HepG2 (cell line): ENCODE measurements at regions not wholly inside any gene's neighbourhood (a gene's known extent, or its start where the extent isn't known, plus 50 kb on each side); places are given as distances from the start of the nearest gene placed in this dataset.

Source experiments
- ATAC-seq: fragments of 200-7000 bp; cut with Tn5 transposase; 3 replicates; pipeline ENCODE4 v1.9.1; 2020; ENCODE audit warnings: mild to moderate bottlenecking, moderate library complexity
- BruUV-seq: library from RNA; stranded (reverse); fragments of 400-500 nt; replicated peaks from 2 replicates; lab custom pipeline; 2021; lab: Mats Ljungman, UMichigan
- CTCF ChIA-PET: fragments of 300-600 bp; formaldehyde crosslinking; extraction: SDS; loops from one replicate; lab custom pipeline; 2021; ENCODE audit warnings: low total read pairs, inconsistent platforms, low intra/inter-chr PET ratio; lab: Yijun Ruan, JAX
- POLR2A ChIA-PET: fragments of 350-600 bp; sonication (Branson Sonifier 250); formaldehyde crosslinking; loops from one replicate; lab custom pipeline; 2020; ENCODE audit warnings: antibody characterized with exemption, inconsistent platforms; lab: Yijun Ruan, JAX
- DNase-seq: peaks from one replicate; pipeline ENCODE4 v3.0.0-alpha.2; 2015; ENCODE audit warnings: low spot score
- FAIRE-seq: peaks from 3 replicates; lab custom pipeline; 2011; peaks lifted over from hg19 to GRCh38; lab: Jason Lieb, UNC
- H2AFZ ChIP-seq: one replicate; pipeline ENCODE4 v1.6.1; 2011; ENCODE audit warnings: low read length, inconsistent platforms
- H3K27ac ChIP-seq: fragments of 300-600 bp; 3 replicates; pipeline ENCODE4 v1.8.0; 2011; ENCODE audit warnings: mixed run types, mild to moderate bottlenecking, mixed read lengths, low read length, inconsistent platforms; ENCODE audit not compliant: insufficient read depth; ENCODE audit errors: extremely low read length
- H3K27me3 ChIP-seq, 2 experiments: fragments of 200-600 bp in 1 of 2; 2 replicates in 1 of 2; 3 replicates in 1 of 2; pipeline versions ENCODE4 v1.6.0 to v1.8.0; 2011; ENCODE audit warnings: low read length in 2 of 2, mild to moderate bottlenecking in 2 of 2, moderate library complexity in 2 of 2, inconsistent platforms in 1 of 2; ENCODE audit not compliant: insufficient read depth in 2 of 2, control insufficient read depth in 1 of 2
- H3K36me3 ChIP-seq, 2 experiments: fragments of 200-600 bp in 1 of 2; replicated peaks in 1 of 2; 2 replicates in 1 of 2; 3 replicates in 1 of 2; pipeline versions ENCODE4 v1.5.1 to v1.8.0; 2011; ENCODE audit warnings: low read length in 2 of 2, inconsistent platforms in 1 of 2; ENCODE audit not compliant: insufficient read depth in 2 of 2, control insufficient read depth in 1 of 2
- H3K4me1 ChIP-seq: 2 replicates; pipeline ENCODE4 v1.5.1; 2012; ENCODE audit warnings: low read length, inconsistent platforms; ENCODE audit not compliant: insufficient read depth
- H3K4me2 ChIP-seq: 2 replicates; pipeline ENCODE4 v1.6.0; 2011; ENCODE audit warnings: low read depth, low read length, inconsistent platforms
- H3K4me3 ChIP-seq, 3 experiments: fragments of 200-600 bp in 1 of 3; sonication (generic), shearing (Covaris generic) in 1 of 3; replicated peaks in 1 of 3; 2 replicates each; pipeline ENCODE4 v1.5.1; 2011 to 2016; ENCODE audit warnings: low read length in 3 of 3, inconsistent platforms in 2 of 3, low read depth in 2 of 3, mild to moderate bottlenecking in 2 of 3, control low read depth in 1 of 3, mixed read lengths in 1 of 3; ENCODE audit not compliant: insufficient read depth in 1 of 3
- H3K79me2 ChIP-seq: one replicate; pipeline ENCODE4 v1.6.1; 2011; ENCODE audit warnings: low read length, inconsistent platforms; ENCODE audit not compliant: insufficient read depth
- H3K9ac ChIP-seq: 2 replicates; pipeline ENCODE4 v1.6.0; 2011; ENCODE audit warnings: mild to moderate bottlenecking, low read depth, low read length, inconsistent platforms; ENCODE audit not compliant: insufficient read depth
- H3K9me3 ChIP-seq: 2 replicates; pipeline ENCODE4 v1.5.1; 2012; ENCODE audit warnings: mild to moderate bottlenecking, low read length
- H4K20me1 ChIP-seq: 2 replicates; pipeline ENCODE4 v1.6.0; 2011; ENCODE audit warnings: inconsistent platforms, mild to moderate bottlenecking, low read length, moderate library complexity; ENCODE audit not compliant: insufficient read depth
- MNT ChIP-seq: fragments of 450-650 bp; IDR thresholded peaks from 2 replicates; pipeline ENCODE4 v1.6.1; 2016
- PHB2 ChIP-seq: fragments of 450-650 bp; IDR thresholded peaks from 2 replicates; pipeline ENCODE4 v1.6.1; 2018; ENCODE audit not compliant: partially characterized antibody
- POLR2AphosphoS5 ChIP-seq: IDR thresholded peaks from 2 replicates; pipeline ENCODE4 v1.6.1; 2012; ENCODE audit warnings: low read depth, low read length
- TGIF2 ChIP-seq: IDR thresholded peaks from 2 replicates; pipeline ENCODE4 v1.6.1; 2016; ENCODE audit warnings: control low read depth, missing compliant biosample characterization
- ZBTB40 ChIP-seq, 2 experiments: fragments of 450-650 bp in 1 of 2; sonication (generic) in 1 of 2; formaldehyde crosslinking in 1 of 2; IDR thresholded peaks; 2 replicates each; pipeline versions ENCODE4 v1.6.1 to v1.8.0; 2016 to 2022; ENCODE audit warnings: antibody characterized with exemption in 1 of 2, mild to moderate bottlenecking in 1 of 2, missing genetic modification reagents in 1 of 2
- ZNF207 ChIP-seq: fragments of 450-650 bp; IDR thresholded peaks from 2 replicates; pipeline ENCODE4 v1.6.1; 2016; ENCODE audit warnings: antibody characterized with exemption, borderline replicate concordance
- ZNF282 ChIP-seq: fragments of 450-650 bp; IDR thresholded peaks from 2 replicates; pipeline ENCODE4 v1.6.1; 2018; ENCODE audit not compliant: partially characterized antibody
- ZNF557 ChIP-seq: sonication (generic); formaldehyde crosslinking; IDR thresholded peaks from 2 replicates; pipeline ENCODE4 v1.4.0; 2020; ENCODE audit warnings: missing genetic modification reagents
- ZNF761 ChIP-seq: sonication (generic); formaldehyde crosslinking; conservative IDR thresholded peaks from 2 replicates; pipeline ENCODE4 v1.4.0; 2020; ENCODE audit warnings: mild to moderate bottlenecking, missing genetic modification reagents
- ZSCAN21 ChIP-seq: sonication (generic); formaldehyde crosslinking; IDR thresholded peaks from 2 replicates; pipeline ENCODE4 v1.8.0; 2022; ENCODE audit warnings: mild to moderate bottlenecking, missing genetic modification reagents, moderate library complexity, borderline replicate concordance
- WGBS: methylation state at CpG from one replicate; pipeline ENCODE4 v1.1.6; 2017; ENCODE audit warnings: low lambda C conversion rate; 5-methylcytosine and 5-hydroxymethylcytosine counted together
- in situ Hi-C: cut with HindIII; loops from 2 replicates; pipeline ENCODE4 v1.10.0; 2017; ENCODE audit warnings: low pct_unique_long_range_greater_than_20kb; ENCODE audit not compliant: extremely low pct_ligation_motif_present
- intact Hi-C: fragments of 100-400 bp; cut with micrococcal nuclease; formaldehyde crosslinking; loops from one replicate; pipeline ENCODE4 v1.10.0; 2022; ENCODE audit not compliant: unreplicated experiment

- Histone ChIP-seq H3K9ac (no peak overlapping the region), H3K9me3 (no peaks in the 10 kb centered on the region), H3K79me2 (no peaks in the 10 kb centered on the region), H3K27me3 (peaks cover 0 to 14% of the 10 kb centered on the region in 2 experiments; a peak in 1 of 5 replicates), H3K4me3 (no peak overlapping the region), H3K4me2 (no peak overlapping the region), H4K20me1 (no peaks in the 10 kb centered on the region), H3K36me3 (no peaks in the 10 kb centered on the region), H3K27ac (no peak overlapping the region), H3K4me1 (no peaks in the 10 kb centered on the region), H2AFZ (no peak overlapping the region)
- intact Hi-C loops (no loop called here), in situ Hi-C loops (no loop called here)
- ChIA-PET POLR2A (no interaction called here), CTCF (no interaction called here)
- BruUV-seq = no TSS peak
- ATAC-seq (no peak), DNase-seq (no peak), FAIRE-seq (no peak)
- 47% methylated on average over 4 of the region's 4 CpGs for WGBS
- TF ChIP-seq ZNF282 (peak; percentile 31), ZNF557 (CRISPR knock-in tag) (no peak), ZNF207 (0 out of 2 replicates have a peak, but pooled peaks have one; percentile 12), POLR2AphosphoS5 (no peak), TGIF2 (CRISPR knock-in tag) (no peak), ZSCAN21 (CRISPR knock-in tag) (no peak), ZBTB40 (IDR thresholded peaks at IDR 0.05) (no peak), ZBTB40 (CRISPR knock-in tag; IDR thresholded peaks at IDR 0.05) (no peak), MNT (peak; percentile 55; the same call in 1 of the 2 replicates), PHB2 (peak; percentile 48), ZNF761 (no peak)
These were observed 281.8 kb downstream of the IRF8 start for GRCh38 chr16:86180780-86181179.
